Mammary epithelial cell (primary cell): ENCODE measurements at regions not wholly inside any gene's neighbourhood (a gene's known extent, or its start where the extent isn't known, plus 50 kb on each side); places are given as distances from the start of the nearest gene placed in this dataset.

ENCODE experiments used
- CTCF ChIP-seq, 2 donors: IDR thresholded peaks in 1 of 2; conservative IDR thresholded peaks in 1 of 2; 2 replicates each; pipeline ENCODE4 v1.5.1; 2011 to 2012; ENCODE audit warnings: inconsistent platforms in 2 of 2, low read length in 2 of 2, mild to moderate bottlenecking in 2 of 2, control low read depth in 1 of 2, low read depth in 1 of 2; ENCODE audit not compliant: insufficient read depth in 1 of 2; ENCODE audit errors: extremely low read depth in 1 of 2
- EZH2 ChIP-seq: IDR thresholded peaks from 2 replicates; pipeline ENCODE4 v1.6.1; 2012; ENCODE audit warnings: low read length, inconsistent platforms, borderline replicate concordance

DNA sequence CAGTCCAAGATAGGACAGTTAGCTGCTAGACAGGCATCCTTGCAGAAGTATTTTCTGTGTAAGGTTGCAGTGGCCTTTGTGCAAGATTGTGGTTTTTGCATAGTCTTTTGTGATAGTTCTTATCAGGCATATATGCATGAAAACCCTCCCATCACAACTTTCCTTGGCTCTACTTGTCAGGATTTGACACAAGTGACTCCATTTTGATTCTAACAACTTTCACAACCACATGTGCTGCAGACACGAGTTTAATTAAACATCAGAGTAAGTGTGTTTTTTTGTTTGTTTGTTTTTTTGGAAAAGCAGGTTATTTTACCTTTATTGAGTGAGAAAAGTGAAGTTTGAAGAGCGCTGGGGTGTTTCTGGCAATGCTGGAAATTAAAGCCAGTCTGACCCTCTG is 902.0 kb upstream of the GCFC2 start:
- TF ChIP-seq CTCF (conservative IDR thresholded peaks at IDR 0.05 in 1 of 2, IDR thresholded peaks at IDR 0.05 in 1 of 2; ENCODE audit: extremely low read depth in 1 of 2, insufficient read depth in 1 of 2, low read depth in 1 of 2, low read length in 2 of 2) (no peak), EZH2 (no peak)
